Activated T-helper 2 cell treated with anti-CD3 and anti-CD28 coated beads, Interferon-gamma antibody, Interleukin-2, Interleukin-4, amounts not matched to agents 10 μg/mL and 5 μg/mL and 100 μg/mL, durations not matched to agents 14 hours and 24 hours and 36 hours (primary cell): ENCODE measurements at regions not wholly inside any gene's neighbourhood (a gene's known extent, or its start where the extent isn't known, plus 50 kb on each side); places are given as distances from the start of the nearest gene placed in this dataset.

Experiments
- DNase-seq: peaks from one replicate; pipeline ENCODE4 v3.0.0; 2021; ENCODE audit warnings: low spot score
- H3K27ac Mint-ChIP-seq: one replicate; pipeline ENCODE4 v1.8.0; 2021; ENCODE audit warnings: mixed read lengths
- H3K27me3 Mint-ChIP-seq: one replicate; pipeline ENCODE4 v1.8.0; 2021; ENCODE audit warnings: low read depth, mixed read lengths
- H3K36me3 Mint-ChIP-seq: one replicate; pipeline ENCODE4 v1.8.0; 2021; ENCODE audit warnings: low read depth, mixed read lengths
- H3K4me1 Mint-ChIP-seq: one replicate; pipeline ENCODE4 v1.8.0; 2021; ENCODE audit warnings: low read depth, mixed read lengths
- H3K4me3 Mint-ChIP-seq: one replicate; pipeline ENCODE4 v1.8.0; 2021; ENCODE audit warnings: low read depth, mild to moderate bottlenecking, moderate library complexity, mixed read lengths
- H3K9me3 Mint-ChIP-seq: one replicate; pipeline ENCODE4 v1.8.0; 2021; ENCODE audit warnings: mixed read lengths
- intact Hi-C: fragments of 100-400 bp; cut with micrococcal nuclease; formaldehyde crosslinking; loops from one replicate; pipeline ENCODE4 v1.15.1; 2023

- no peak for DNase-seq
- Mint-ChIP-seq H3K36me3 (no peaks in the 10 kb centered on the region), H3K4me1 (no peaks in the 10 kb centered on the region), H3K27me3 (peaks cover 10% of the 10 kb centered on the region), H3K27ac (no peak overlapping the region), H3K4me3 (no peak overlapping the region), H3K9me3 (peaks cover 22% of the 10 kb centered on the region)
- intact Hi-C loops, result no loop called here
Observed at GRCh38 chr22:48567213-48567975, 1260.3 kb downstream of the BRD1 start.

- Mint-ChIP-seq H3K4me3 (no peak overlapping the region), H3K36me3 (no peaks in the 10 kb centered on the region), H3K4me1 (no peaks in the 10 kb centered on the region), H3K27me3 (peaks cover 10% of the 10 kb centered on the region), H3K27ac (no peak overlapping the region), H3K9me3 (peaks cover 18% of the 10 kb centered on the region)
- DNase-seq, result no peak
- intact Hi-C loops, result no loop called here
Observed at GRCh38 chr22:48566741-48567140, 1260.9 kb downstream of the BRD1 start.

GRCh38 chr22:48565901-48566501 lies 1261.7 kb downstream of the BRD1 start:
- intact Hi-C loops, result no loop called here
- peaks cover 11% of the 10 kb centered on the region for H3K9me3 Mint-ChIP-seq
- H3K27me3 Mint-ChIP-seq, result peaks cover 10% of the 10 kb centered on the region
- H3K4me1 Mint-ChIP-seq, result no peaks in the 10 kb centered on the region
- no peaks in the 10 kb centered on the region for H3K36me3 Mint-ChIP-seq
- H3K4me3 Mint-ChIP-seq, result no peak overlapping the region
- DNase-seq, result no peak
- no peak overlapping the region for H3K27ac Mint-ChIP-seq

- Mint-ChIP-seq H3K27me3 (peaks cover 10% of the 10 kb centered on the region), H3K4me1 (no peaks in the 10 kb centered on the region), H3K27ac (no peak overlapping the region), H3K36me3 (no peaks in the 10 kb centered on the region), H3K9me3 (peaks cover 1% of the 10 kb centered on the region), H3K4me3 (no peak overlapping the region)
- intact Hi-C loops, result no loop called here
- DNase-seq, result no peak
Observed at GRCh38 chr22:48564995-48565394, 1262.7 kb downstream of the BRD1 start.

- Mint-ChIP-seq H3K36me3 (no peaks in the 10 kb centered on the region), H3K9me3 (no peaks in the 10 kb centered on the region), H3K4me1 (no peaks in the 10 kb centered on the region), H3K27me3 (peaks cover 10% of the 10 kb centered on the region), H3K4me3 (no peak overlapping the region), H3K27ac (no peak overlapping the region)
- intact Hi-C loops, result no loop called here
- DNase-seq, result no peak
Observed at GRCh38 chr22:48563966-48564330, 1263.7 kb downstream of the BRD1 start.

GRCh38 chr22:48563118-48563965 lies 1264.3 kb downstream of the BRD1 start:
- Mint-ChIP-seq H3K4me3 (no peak overlapping the region), H3K9me3 (no peaks in the 10 kb centered on the region), H3K4me1 (no peaks in the 10 kb centered on the region), H3K27ac (no peak overlapping the region), H3K36me3 (no peaks in the 10 kb centered on the region), H3K27me3 (peaks cover 10% of the 10 kb centered on the region)
- no peak for DNase-seq
- intact Hi-C loops, result no loop called here

- intact Hi-C loops, result no loop called here
- no peak overlapping the region for H3K4me3 Mint-ChIP-seq
- H3K36me3 Mint-ChIP-seq, result no peaks in the 10 kb centered on the region
- H3K27ac Mint-ChIP-seq, result no peak overlapping the region
- H3K27me3 Mint-ChIP-seq, result peaks cover under 1% of the 10 kb centered on the region
- no peaks in the 10 kb centered on the region for H3K9me3 Mint-ChIP-seq
- DNase-seq, result no peak
- H3K4me1 Mint-ChIP-seq, result no peaks in the 10 kb centered on the region
Observed at GRCh38 chr22:48561676-48562075, 1266.0 kb downstream of the BRD1 start.

- Mint-ChIP-seq H3K9me3 (no peaks in the 10 kb centered on the region), H3K4me3 (no peak overlapping the region), H3K27me3 (no peaks in the 10 kb centered on the region), H3K4me1 (no peaks in the 10 kb centered on the region), H3K36me3 (no peaks in the 10 kb centered on the region), H3K27ac (no peak overlapping the region)
- no peak for DNase-seq
- intact Hi-C loops, result no loop called here
Observed at GRCh38 chr22:48560836-48561235, 1266.8 kb downstream of the BRD1 start.

- H3K36me3 Mint-ChIP-seq, result no peaks in the 10 kb centered on the region
- DNase-seq, result no peak
- H3K4me1 Mint-ChIP-seq, result no peaks in the 10 kb centered on the region
- no peak overlapping the region for H3K4me3 Mint-ChIP-seq
- no peaks in the 10 kb centered on the region for H3K9me3 Mint-ChIP-seq
- no peaks in the 10 kb centered on the region for H3K27me3 Mint-ChIP-seq
- H3K27ac Mint-ChIP-seq, result no peak overlapping the region
- intact Hi-C loops, result no loop called here
Observed at GRCh38 chr22:48560389-48560751, 1267.3 kb downstream of the BRD1 start.

- no peak for DNase-seq
- no peaks in the 10 kb centered on the region for H3K27me3 Mint-ChIP-seq
- H3K4me1 Mint-ChIP-seq, result no peaks in the 10 kb centered on the region
- H3K4me3 Mint-ChIP-seq, result no peak overlapping the region
- H3K27ac Mint-ChIP-seq, result no peak overlapping the region
- H3K36me3 Mint-ChIP-seq, result no peaks in the 10 kb centered on the region
- H3K9me3 Mint-ChIP-seq, result no peaks in the 10 kb centered on the region
- intact Hi-C loops, result no loop called here
Observed at GRCh38 chr22:48559647-48560388, 1267.9 kb downstream of the BRD1 start.

GRCh38 chr22:48558606-48559402 lies 1268.9 kb downstream of the BRD1 start:
- intact Hi-C loops, result no loop called here
- H3K4me1 Mint-ChIP-seq, result no peaks in the 10 kb centered on the region
- H3K4me3 Mint-ChIP-seq, result no peak overlapping the region
- H3K27ac Mint-ChIP-seq, result no peak overlapping the region
- H3K9me3 Mint-ChIP-seq, result no peaks in the 10 kb centered on the region
- no peaks in the 10 kb centered on the region for H3K27me3 Mint-ChIP-seq
- no peak for DNase-seq
- no peaks in the 10 kb centered on the region for H3K36me3 Mint-ChIP-seq

GRCh38 chr22:48558016-48558415 lies 1269.7 kb downstream of the BRD1 start:
- no peaks in the 10 kb centered on the region for H3K27me3 Mint-ChIP-seq
- no peaks in the 10 kb centered on the region for H3K9me3 Mint-ChIP-seq

More at GRCh38 chr22:48558016-48558415, 1269.7 kb downstream of the BRD1 start:
- intact Hi-C loops, result no loop called here
- no peaks in the 10 kb centered on the region for H3K4me1 Mint-ChIP-seq
- H3K36me3 Mint-ChIP-seq, result no peaks in the 10 kb centered on the region
- no peak overlapping the region for H3K27ac Mint-ChIP-seq
- DNase-seq, result no peak
- no peak overlapping the region for H3K4me3 Mint-ChIP-seq
